Glutamatergic neuron (in vitro differentiated cells): ENCODE measurements at regions not wholly inside any gene's neighbourhood (a gene's known extent, or its start where the extent isn't known, plus 50 kb on each side); places are given as distances from the start of the nearest gene placed in this dataset.
"Not testable (repeated sequence)": the region's sequence is repeated elsewhere in the genome, so short reads cannot be mapped to it uniquely, and the experiment has no call there.

ENCODE experiments used
- DNase-seq: peaks from one replicate; pipeline ENCODE4 v3.0.0; 2022
- H3K27ac Mint-ChIP-seq: one replicate; pipeline ENCODE4 v1.8.0; 2020; ENCODE audit warnings: mild to moderate bottlenecking, mixed read lengths, inconsistent platforms; ENCODE audit not compliant: unreplicated experiment
- H3K27me3 Mint-ChIP-seq: one replicate; pipeline ENCODE4 v1.8.0; 2020; ENCODE audit warnings: mild to moderate bottlenecking, moderate library complexity, mixed read lengths, inconsistent platforms; ENCODE audit not compliant: unreplicated experiment
- H3K36me3 Mint-ChIP-seq: one replicate; pipeline ENCODE4 v1.8.0; 2020; ENCODE audit warnings: mild to moderate bottlenecking, mixed read lengths, inconsistent platforms; ENCODE audit not compliant: unreplicated experiment
- H3K4me1 Mint-ChIP-seq: one replicate; pipeline ENCODE4 v1.8.0; 2020; ENCODE audit warnings: mild to moderate bottlenecking, low read depth, mixed read lengths, inconsistent platforms; ENCODE audit not compliant: unreplicated experiment
- H3K4me3 Mint-ChIP-seq: one replicate; pipeline ENCODE4 v1.8.0; 2020; ENCODE audit warnings: mild to moderate bottlenecking, mixed read lengths, inconsistent platforms; ENCODE audit not compliant: unreplicated experiment
- H3K9me3 Mint-ChIP-seq: one replicate; pipeline ENCODE4 v1.8.0; 2020; ENCODE audit warnings: mild to moderate bottlenecking, moderate library complexity, mixed read lengths, inconsistent platforms; ENCODE audit not compliant: unreplicated experiment
- CTCF ChIP-seq: fragments of 200-600 bp; sonication (generic); IDR thresholded peaks from one replicate; pipeline ENCODE4 v1.5.0; 2021; ENCODE audit not compliant: partially characterized antibody, unreplicated experiment

- not testable (repeated sequence) for H3K27ac Mint-ChIP-seq, H3K9me3 Mint-ChIP-seq, DNase-seq, H3K4me1 Mint-ChIP-seq, H3K27me3 Mint-ChIP-seq, H3K4me3 Mint-ChIP-seq, H3K36me3 Mint-ChIP-seq
Measured at GRCh38 chr1:91207691-91208090, 185.9 kb upstream of the ZNF644 start.

- not testable (repeated sequence) for H3K4me1 Mint-ChIP-seq, H3K27ac Mint-ChIP-seq, H3K9me3 Mint-ChIP-seq, H3K27me3 Mint-ChIP-seq, DNase-seq, H3K36me3 Mint-ChIP-seq, H3K4me3 Mint-ChIP-seq
Measured at GRCh38 chr1:91204150-91204549, 182.3 kb upstream of the ZNF644 start.

- Mint-ChIP-seq H3K27ac (no peak overlapping the region), H3K4me3 (no peak overlapping the region), H3K36me3 (no peaks in the 10 kb centered on the region), H3K4me1 (peaks cover 3% of the 10 kb centered on the region), H3K27me3 (no peaks in the 10 kb centered on the region), H3K9me3 (no peaks in the 10 kb centered on the region)
- no peak for DNase-seq
- no peak for TF ChIP-seq CTCF
Measured at GRCh38 chr1:91201694-91202093, 179.9 kb upstream of the ZNF644 start.

GRCh38 chr1:91201176-91201575, 179.3 kb upstream of the ZNF644 start:
- TF ChIP-seq CTCF = no peak
- Mint-ChIP-seq H3K4me3 (no peak overlapping the region), H3K27ac (no peak overlapping the region), H3K36me3 (no peaks in the 10 kb centered on the region), H3K4me1 (peaks cover 3% of the 10 kb centered on the region), H3K9me3 (no peaks in the 10 kb centered on the region), H3K27me3 (no peaks in the 10 kb centered on the region)
- no peak for DNase-seq

- no peaks in the 10 kb centered on the region for H3K27me3 Mint-ChIP-seq
- H3K27ac Mint-ChIP-seq = no peak overlapping the region
- H3K4me3 Mint-ChIP-seq = no peak overlapping the region
- H3K4me1 Mint-ChIP-seq = peaks cover 3% of the 10 kb centered on the region
- no peak for TF ChIP-seq CTCF
- no peak for DNase-seq
- H3K36me3 Mint-ChIP-seq = no peaks in the 10 kb centered on the region
- H3K9me3 Mint-ChIP-seq = no peaks in the 10 kb centered on the region
Measured at GRCh38 chr1:91200675-91201074, 178.8 kb upstream of the ZNF644 start.

GRCh38 chr1:91199988-91200387, 178.2 kb upstream of the ZNF644 start:
- Mint-ChIP-seq H3K36me3 (no peaks in the 10 kb centered on the region), H3K4me3 (no peak overlapping the region), H3K4me1 (peaks cover 3% of the 10 kb centered on the region), H3K27ac (no peak overlapping the region), H3K9me3 (no peaks in the 10 kb centered on the region), H3K27me3 (no peaks in the 10 kb centered on the region)
- DNase-seq = no peak
- TF ChIP-seq CTCF = no peak
